ENCODE measurements at regions not wholly inside any gene's neighbourhood (a gene's known extent, or its start where the extent isn't known, plus 50 kb on each side); places are given as distances from the start of the nearest gene placed in this dataset.
"Not testable (repeated sequence)": the region's sequence is repeated elsewhere in the genome, so short reads cannot be mapped to it uniquely, and the experiment has no call there.

- TF ChIP-seq, protein P1, sequence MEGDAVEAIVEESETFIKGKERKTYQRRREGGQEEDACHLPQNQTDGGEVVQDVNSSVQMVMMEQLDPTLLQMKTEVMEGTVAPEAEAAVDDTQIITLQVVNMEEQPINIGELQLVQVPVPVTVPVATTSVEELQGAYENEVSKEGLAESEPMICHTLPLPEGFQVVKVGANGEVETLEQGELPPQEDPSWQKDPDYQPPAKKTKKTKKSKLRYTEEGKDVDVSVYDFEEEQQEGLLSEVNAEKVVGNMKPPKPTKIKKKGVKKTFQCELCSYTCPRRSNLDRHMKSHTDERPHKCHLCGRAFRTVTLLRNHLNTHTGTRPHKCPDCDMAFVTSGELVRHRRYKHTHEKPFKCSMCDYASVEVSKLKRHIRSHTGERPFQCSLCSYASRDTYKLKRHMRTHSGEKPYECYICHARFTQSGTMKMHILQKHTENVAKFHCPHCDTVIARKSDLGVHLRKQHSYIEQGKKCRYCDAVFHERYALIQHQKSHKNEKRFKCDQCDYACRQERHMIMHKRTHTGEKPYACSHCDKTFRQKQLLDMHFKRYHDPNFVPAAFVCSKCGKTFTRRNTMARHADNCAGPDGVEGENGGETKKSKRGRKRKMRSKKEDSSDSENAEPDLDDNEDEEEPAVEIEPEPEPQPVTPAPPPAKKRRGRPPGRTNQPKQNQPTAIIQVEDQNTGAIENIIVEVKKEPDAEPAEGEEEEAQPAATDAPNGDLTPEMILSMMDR (IDR thresholded peaks at IDR 0.05) = not testable (repeated sequence)
- not testable (repeated sequence) for TF ChIP-seq POLR2A (IDR thresholded peaks at IDR 0.05)
These were observed 142.1 kb upstream of the VOPP1 start for GRCh38 chr7:55714370-55714769.

All from esophagus squamous epithelium (tissue), 4 donors.